Endothelial cell of umbilical vein (primary cell): ENCODE measurements at regions not wholly inside any gene's neighbourhood (a gene's known extent, or its start where the extent isn't known, plus 50 kb on each side); places are given as distances from the start of the nearest gene placed in this dataset.

Source experiments
- CTCF ChIP-seq, 2 donors: IDR thresholded peaks; 1 replicate in 1 of 2; 2 replicates in 1 of 2; pipeline ENCODE4 v1.5.1; 2011; ENCODE audit warnings: low read length in 2 of 2, mild to moderate bottlenecking in 2 of 2, moderate library complexity in 2 of 2, control low read depth in 1 of 2, inconsistent platforms in 1 of 2, low read depth in 1 of 2; ENCODE audit not compliant: insufficient read depth in 1 of 2; ENCODE audit errors: extremely low read depth in 1 of 2
- EZH2 ChIP-seq: IDR thresholded peaks from 2 replicates; pipeline ENCODE4 v1.6.1; 2012; ENCODE audit warnings: borderline replicate concordance, low read depth, mild to moderate bottlenecking, moderate library complexity, low read length, inconsistent platforms; ENCODE audit not compliant: severe bottlenecking
- FOS ChIP-seq: IDR thresholded peaks from 2 replicates; pipeline ENCODE4 v1.6.1; 2011; ENCODE audit warnings: mild to moderate bottlenecking, low read length, moderate library complexity, borderline replicate concordance; ENCODE audit not compliant: insufficient read depth
- GATA2 ChIP-seq: IDR thresholded peaks from 2 replicates; pipeline ENCODE4 v1.7.0; 2011; ENCODE audit warnings: low read depth, mild to moderate bottlenecking, moderate library complexity, mixed read lengths, low read length; ENCODE audit not compliant: insufficient read length, insufficient read depth
- JUN ChIP-seq: IDR thresholded peaks from 2 replicates; pipeline ENCODE4 v1.6.1; 2011; ENCODE audit warnings: borderline replicate concordance, low read depth; ENCODE audit not compliant: insufficient read length, insufficient read depth
- MAX ChIP-seq: IDR thresholded peaks from 2 replicates; pipeline ENCODE4 v1.6.1; 2011; ENCODE audit not compliant: insufficient read depth, insufficient read length
- MYC ChIP-seq: IDR thresholded peaks from one replicate; pipeline ENCODE4 v1.6.1; 2011; ENCODE audit warnings: mild to moderate bottlenecking, low read depth, low read length
- POLR2A ChIP-seq: IDR thresholded peaks from 2 replicates; pipeline ENCODE4 v1.6.1; 2012; ENCODE audit warnings: low read depth, mild to moderate bottlenecking, control low read depth, low read length
- POLR2AphosphoS5 ChIP-seq: IDR thresholded peaks from 2 replicates; pipeline ENCODE4 v1.6.1; 2012; ENCODE audit warnings: low read depth, mild to moderate bottlenecking, control low read depth, low read length, moderate library complexity; ENCODE audit not compliant: insufficient read depth

GRCh38 chr21:41615613-41616012, 107.7 kb upstream of the TMPRSS2 start:
- no peak for TF ChIP-seq POLR2AphosphoS5
- TF ChIP-seq CTCF (IDR thresholded peaks at IDR 0.05; ENCODE audit: extremely low read depth in 1 of 2, insufficient read depth in 1 of 2, low read depth in 1 of 2, low read length in 2 of 2): no peak
- no peak for TF ChIP-seq MAX
- TF ChIP-seq POLR2A: no peak
- no peak for TF ChIP-seq EZH2
- TF ChIP-seq FOS: no peak
- TF ChIP-seq MYC: no peak
- TF ChIP-seq GATA2: no peak
- TF ChIP-seq JUN: no peak
